ENCODE measurements at regions not wholly inside any gene's neighbourhood (a gene's known extent, or its start where the extent isn't known, plus 50 kb on each side); places are given as distances from the start of the nearest gene placed in this dataset.

DNA sequence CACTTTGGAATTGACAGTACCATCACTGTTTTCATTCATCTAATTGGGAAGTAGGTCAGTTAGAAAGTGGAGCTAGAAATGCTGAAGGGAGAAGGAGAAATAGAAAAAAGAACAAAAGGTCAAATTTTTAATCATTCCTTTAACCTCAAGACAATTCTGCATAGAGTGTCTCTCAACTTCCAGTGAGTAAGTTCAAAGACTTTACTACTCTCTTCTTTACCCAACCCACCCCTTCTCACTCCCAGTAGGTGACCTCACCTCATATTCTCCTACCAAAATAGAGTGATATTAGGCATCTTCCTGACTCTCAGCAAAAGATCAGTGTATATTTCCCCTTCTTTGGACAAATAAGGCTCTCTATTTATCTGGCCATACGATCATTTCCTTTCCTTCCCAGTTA, 340.0 kb upstream of the JAG1 start:
- no peak for DNase-seq (ENCODE audit: low read depth)
- TF ChIP-seq, protein P1, sequence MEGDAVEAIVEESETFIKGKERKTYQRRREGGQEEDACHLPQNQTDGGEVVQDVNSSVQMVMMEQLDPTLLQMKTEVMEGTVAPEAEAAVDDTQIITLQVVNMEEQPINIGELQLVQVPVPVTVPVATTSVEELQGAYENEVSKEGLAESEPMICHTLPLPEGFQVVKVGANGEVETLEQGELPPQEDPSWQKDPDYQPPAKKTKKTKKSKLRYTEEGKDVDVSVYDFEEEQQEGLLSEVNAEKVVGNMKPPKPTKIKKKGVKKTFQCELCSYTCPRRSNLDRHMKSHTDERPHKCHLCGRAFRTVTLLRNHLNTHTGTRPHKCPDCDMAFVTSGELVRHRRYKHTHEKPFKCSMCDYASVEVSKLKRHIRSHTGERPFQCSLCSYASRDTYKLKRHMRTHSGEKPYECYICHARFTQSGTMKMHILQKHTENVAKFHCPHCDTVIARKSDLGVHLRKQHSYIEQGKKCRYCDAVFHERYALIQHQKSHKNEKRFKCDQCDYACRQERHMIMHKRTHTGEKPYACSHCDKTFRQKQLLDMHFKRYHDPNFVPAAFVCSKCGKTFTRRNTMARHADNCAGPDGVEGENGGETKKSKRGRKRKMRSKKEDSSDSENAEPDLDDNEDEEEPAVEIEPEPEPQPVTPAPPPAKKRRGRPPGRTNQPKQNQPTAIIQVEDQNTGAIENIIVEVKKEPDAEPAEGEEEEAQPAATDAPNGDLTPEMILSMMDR (IDR thresholded peaks at IDR 0.05; ENCODE audit: control insufficient read depth, extremely low read depth, insufficient read depth): no peak
- H3K4me3 ChIP-seq (ENCODE audit: low read depth, low read length): no peak overlapping the region

DNA sequence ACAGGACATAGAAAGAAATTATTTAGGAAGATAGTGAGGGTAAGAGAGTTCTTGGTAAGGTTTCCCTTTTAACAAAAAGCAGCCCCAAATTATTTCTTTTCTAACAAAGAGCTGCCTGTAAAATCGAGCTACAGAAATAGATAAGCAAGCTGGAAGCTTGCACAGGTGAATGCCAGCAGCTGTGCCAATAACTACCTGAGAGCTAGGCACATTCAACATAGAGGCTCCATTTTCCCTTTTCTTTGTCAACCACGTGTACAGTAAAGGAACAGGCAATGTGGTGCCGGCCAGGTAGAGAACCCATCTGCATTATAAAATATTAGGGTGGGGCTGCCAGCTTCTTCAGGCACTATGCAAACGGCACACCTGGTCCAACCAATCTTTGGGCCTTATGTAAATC, 341.6 kb upstream of the JAG1 start:
- no peak for DNase-seq (ENCODE audit: low read depth)
- TF ChIP-seq, protein P1 (IDR thresholded peaks at IDR 0.05; ENCODE audit: control insufficient read depth, extremely low read depth, insufficient read depth): no peak
- H3K4me3 ChIP-seq (ENCODE audit: low read depth, low read length): no peak overlapping the region

DNA sequence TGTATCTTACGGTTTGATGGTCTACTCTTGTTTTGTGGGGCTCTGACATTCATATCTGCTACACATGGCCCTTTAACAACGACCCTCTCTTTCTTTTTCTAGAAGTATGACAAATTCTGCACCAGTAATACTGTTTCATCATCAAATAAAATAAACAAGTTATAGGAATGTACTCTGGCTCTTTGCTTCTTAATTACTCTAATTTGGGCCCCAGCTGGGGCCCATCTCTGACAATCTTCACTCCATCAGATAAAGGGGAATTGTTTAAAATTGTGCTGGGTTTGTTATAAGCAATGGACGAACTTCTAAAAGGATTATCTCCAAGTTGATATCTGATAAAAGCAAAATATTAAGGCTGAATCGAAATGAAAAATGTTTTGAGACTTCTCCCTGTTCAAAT, 343.6 kb upstream of the JAG1 start:
- no peak overlapping the region for H3K4me3 ChIP-seq (ENCODE audit: low read depth, low read length)
- TF ChIP-seq, protein P1 (IDR thresholded peaks at IDR 0.05; ENCODE audit: control insufficient read depth, extremely low read depth, insufficient read depth): no peak
- no peak for DNase-seq (ENCODE audit: low read depth)

DNA sequence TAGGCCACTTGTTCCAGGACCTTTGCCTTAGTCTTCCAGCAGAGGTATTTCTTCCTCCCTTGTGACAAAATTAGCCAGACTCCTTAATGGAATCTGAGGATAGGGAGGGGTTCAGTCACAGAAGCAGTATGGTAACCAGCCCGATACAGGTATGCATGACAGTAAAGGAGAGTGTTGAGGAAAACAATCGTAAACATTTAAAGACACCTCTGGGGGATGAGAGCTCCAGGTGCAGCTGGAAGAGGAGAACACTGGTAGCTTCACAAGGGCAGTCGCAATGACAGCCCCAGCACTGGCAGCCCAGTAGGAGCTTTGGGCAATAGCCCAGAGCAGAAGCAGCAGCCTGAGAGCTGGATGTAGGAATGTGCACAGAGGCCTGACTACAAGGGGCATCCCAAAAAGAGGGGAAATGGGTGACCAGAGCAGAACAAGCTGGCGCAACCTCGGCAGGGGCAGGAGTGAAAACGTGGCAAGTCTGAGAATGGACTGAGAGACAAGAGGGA, 344.9 kb upstream of the JAG1 start:
- TF ChIP-seq, protein P1 (IDR thresholded peaks at IDR 0.05; ENCODE audit: control insufficient read depth, extremely low read depth, insufficient read depth): no peak
- no peak overlapping the region for H3K4me3 ChIP-seq (ENCODE audit: low read depth, low read length)
- no peak for DNase-seq (ENCODE audit: low read depth)

DNA sequence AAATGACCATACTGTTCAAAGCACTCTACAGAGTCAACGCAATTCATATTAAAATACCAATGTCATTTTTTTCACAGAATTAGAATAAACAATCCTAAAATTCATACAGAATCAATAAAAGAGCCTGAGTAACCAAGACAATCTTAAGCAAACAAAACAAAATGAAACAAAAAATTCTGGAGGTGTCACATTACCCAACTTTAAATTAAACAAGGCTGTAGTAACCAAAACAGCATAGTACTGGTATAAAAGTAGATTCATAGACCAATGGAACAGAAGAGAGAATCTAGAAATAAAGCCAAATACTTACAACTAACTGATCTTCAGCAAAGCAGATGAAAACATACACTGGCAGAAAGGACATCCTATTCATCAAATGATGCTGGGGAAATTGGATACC, 346.9 kb upstream of the JAG1 start:
- no peak overlapping the region for H3K4me3 ChIP-seq (ENCODE audit: low read depth, low read length)
- no peak for DNase-seq (ENCODE audit: low read depth)
- TF ChIP-seq, protein P1 (IDR thresholded peaks at IDR 0.05; ENCODE audit: control insufficient read depth, extremely low read depth, insufficient read depth): no peak

DNA sequence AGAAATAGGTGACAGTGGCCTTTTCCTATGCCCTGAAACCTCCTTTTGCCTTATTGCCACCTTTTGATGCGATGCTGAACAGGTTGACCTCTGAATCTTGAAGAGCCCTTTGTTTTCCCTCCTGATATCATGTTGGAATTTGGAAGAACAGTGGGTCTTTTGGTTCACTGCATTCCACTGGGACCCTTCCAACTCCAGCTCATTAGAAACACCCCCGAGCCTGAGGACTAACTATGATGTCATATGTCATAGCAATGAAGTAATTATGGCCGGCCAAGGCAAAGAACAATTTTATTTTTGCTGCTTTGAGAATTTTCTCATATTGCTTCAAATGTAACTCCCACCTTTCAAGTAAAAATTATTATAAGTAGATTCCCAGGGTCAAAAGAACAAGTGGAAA, 353.4 kb upstream of the JAG1 start:
- TF ChIP-seq, protein P1 (IDR thresholded peaks at IDR 0.05; ENCODE audit: control insufficient read depth, extremely low read depth, insufficient read depth): no peak
- no peak overlapping the region for H3K4me3 ChIP-seq (ENCODE audit: low read depth, low read length)
- DNase-seq (ENCODE audit: low read depth): no peak

DNA sequence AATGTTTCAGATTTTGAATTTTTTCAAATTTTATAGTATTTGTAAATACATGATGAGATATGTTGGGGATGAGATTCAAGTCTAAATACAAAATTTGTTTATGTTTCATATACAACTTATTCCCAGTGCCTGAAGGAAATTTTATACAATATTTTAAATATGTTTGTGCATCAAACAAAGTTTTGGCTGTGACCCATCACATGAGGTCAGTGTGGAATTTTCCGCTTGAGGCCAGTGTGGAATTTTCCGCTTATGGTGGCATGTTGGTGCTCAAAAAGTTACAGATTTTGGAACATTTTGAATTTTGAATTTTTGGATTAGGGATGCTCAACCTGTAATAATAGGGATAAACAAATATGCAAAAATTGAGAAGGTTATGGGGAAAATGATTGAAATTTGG, 356.6 kb upstream of the JAG1 start:
- TF ChIP-seq, protein P1 (IDR thresholded peaks at IDR 0.05; ENCODE audit: control insufficient read depth, extremely low read depth, insufficient read depth): no peak
- no peak overlapping the region for H3K4me3 ChIP-seq (ENCODE audit: low read depth, low read length)
- DNase-seq (ENCODE audit: low read depth): peak; percentile 51

All from LNCaP clone FGC (cell line).